K562 (cell line): ENCODE measurements at regions not wholly inside any gene's neighbourhood (a gene's known extent, or its start where the extent isn't known, plus 50 kb on each side); places are given as distances from the start of the nearest gene placed in this dataset.

Experiments used
- CEBPB ChIP-seq: fragments of 450-650 bp; IDR thresholded peaks from 2 replicates; pipeline ENCODE4 v1.6.1; 2016; ENCODE audit warnings: missing genetic modification characterization, missing compliant biosample characterization
- ZBTB34 ChIP-seq: fragments of 250-450 bp; sonication (Bioruptor Pico); IDR thresholded peaks from 2 replicates; pipeline ENCODE4 v1.8.0; 2021; ENCODE audit warnings: mild to moderate bottlenecking, moderate library complexity

DNA sequence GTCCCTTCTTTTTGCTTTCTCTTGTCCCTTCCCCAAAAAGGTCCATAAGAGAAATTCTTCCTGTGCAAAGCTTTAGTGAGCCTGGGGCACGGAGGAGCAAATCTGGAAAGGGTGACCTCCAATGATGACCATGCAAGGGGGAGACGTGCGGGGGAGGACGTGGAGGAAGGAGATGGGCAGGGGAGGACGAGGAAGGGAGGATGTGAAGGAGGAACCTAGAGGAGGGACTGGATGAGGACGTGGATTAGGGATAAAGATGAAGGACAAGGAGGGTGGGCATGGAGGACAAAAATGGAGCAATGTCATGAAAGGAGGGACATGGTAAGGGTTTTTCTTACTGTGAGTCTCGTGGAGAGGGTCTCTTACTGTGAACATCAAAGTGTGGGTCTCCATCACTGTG lies 139.5 kb downstream of the ERMARD start:
- TF ChIP-seq CEBPB (tag) (no peak), ZBTB34 (no peak)
